K562 (cell line): ENCODE measurements at regions not wholly inside any gene's neighbourhood (a gene's known extent, or its start where the extent isn't known, plus 50 kb on each side); places are given as distances from the start of the nearest gene placed in this dataset.

Experiments
- CBX2 ChIP-seq: fragments of 200-600 bp; sonication (generic); IDR thresholded peaks from one replicate; pipeline ENCODE4 v1.6.1; 2012; ENCODE audit warnings: mild to moderate bottlenecking, low read length, inconsistent platforms; ENCODE audit not compliant: insufficient read depth, poor library complexity, severe bottlenecking
- HDAC2 ChIP-seq: fragments of 450-650 bp; IDR thresholded peaks from 2 replicates; pipeline ENCODE4 v1.6.1; 2016; ENCODE audit warnings: mild to moderate bottlenecking

- TF ChIP-seq CBX2: no peak
- TF ChIP-seq HDAC2: no peak
These were observed 73.9 kb upstream of the VIPR2 start for GRCh38 chr7:159218607-159219006.
